Naive thymus-derived CD4-positive, alpha-beta T cell (primary cell): ENCODE measurements at regions not wholly inside any gene's neighbourhood (a gene's known extent, or its start where the extent isn't known, plus 50 kb on each side); places are given as distances from the start of the nearest gene placed in this dataset.

Experiments
- ATAC-seq: fragments of 150-1000 bp; cut with Tn5 transposase; 2 replicates; pipeline ENCODE4 v1.10.0; 2021; ENCODE audit warnings: mild to moderate bottlenecking, moderate library complexity
- CTCF ChIA-PET: fragments of 350-600 bp; sonication (Branson Sonifier 250); formaldehyde crosslinking; loops from one replicate; lab custom pipeline; 2021; ENCODE audit warnings: antibody characterized with exemption; lab: Charles Lee
- POLR2A ChIA-PET: fragments of 350-600 bp; sonication (Branson Sonifier 250); formaldehyde crosslinking; loops from one replicate; lab custom pipeline; 2021; ENCODE audit warnings: antibody characterized with exemption, inconsistent platforms; lab: Charles Lee
- DNase-seq, 9 donors: peaks; one replicate each; pipeline versions ENCODE4 v3.0.0 to v3.0.0-alpha.2; 2020 to 2022; ENCODE audit warnings: mixed read lengths in 1 of 9
- H3K27ac ChIP-seq: one replicate; pipeline ENCODE4 v1.7.0; 2013; ENCODE audit warnings: mild to moderate bottlenecking, low read depth, low read length, moderate library complexity
- H3K27me3 ChIP-seq, 2 donors: one replicate each; pipeline ENCODE4 v1.7.0; 2013; ENCODE audit warnings: low read length in 2 of 2, mild to moderate bottlenecking in 2 of 2, moderate library complexity in 2 of 2; ENCODE audit not compliant: control insufficient read depth in 2 of 2, insufficient read depth in 2 of 2
- H3K36me3 ChIP-seq, 3 experiments: 1 replicate in 2 of 3; 2 replicates in 1 of 3; pipeline ENCODE4 v1.7.0; 2013; ENCODE audit warnings: low read length in 3 of 3, mild to moderate bottlenecking in 3 of 3, moderate library complexity in 1 of 3; ENCODE audit not compliant: insufficient read depth in 3 of 3, control insufficient read depth in 2 of 3
- H3K4me1 ChIP-seq, 2 donors: one replicate each; pipeline ENCODE4 v1.7.0; 2013; ENCODE audit warnings: low read length in 2 of 2, mild to moderate bottlenecking in 2 of 2, moderate library complexity in 1 of 2; ENCODE audit not compliant: control insufficient read depth in 2 of 2, insufficient read depth in 2 of 2
- H3K4me3 ChIP-seq: 2 replicates; pipeline ENCODE4 v1.7.0; 2013; ENCODE audit warnings: mild to moderate bottlenecking, low read length
- H3K9me3 ChIP-seq, 3 experiments: 1 replicate in 2 of 3; 2 replicates in 1 of 3; pipeline ENCODE4 v1.7.0; 2013; ENCODE audit warnings: low read length in 3 of 3; ENCODE audit not compliant: control insufficient read depth in 2 of 3
- H3K27ac Mint-ChIP-seq, 9 donors: one replicate each; pipeline ENCODE4 v1.8.0; 2020 to 2022; ENCODE audit warnings: mixed read lengths in 9 of 9, mild to moderate bottlenecking in 8 of 9, moderate library complexity in 5 of 9, inconsistent platforms in 2 of 9
- H3K27me3 Mint-ChIP-seq, 5 donors: one replicate each; pipeline ENCODE4 v1.8.0; 2021 to 2022; ENCODE audit warnings: mixed read lengths in 5 of 5, mild to moderate bottlenecking in 1 of 5
- H3K36me3 Mint-ChIP-seq, 5 donors: one replicate each; pipeline ENCODE4 v1.8.0; 2020 to 2022; ENCODE audit warnings: mixed read lengths in 5 of 5, mild to moderate bottlenecking in 3 of 5, inconsistent platforms in 1 of 5
- H3K4me1 Mint-ChIP-seq, 7 donors: one replicate each; pipeline ENCODE4 v1.8.0; 2020 to 2022; ENCODE audit warnings: mixed read lengths in 7 of 7, mild to moderate bottlenecking in 3 of 7, inconsistent platforms in 1 of 7
- H3K4me3 Mint-ChIP-seq, 10 donors: one replicate each; pipeline ENCODE4 v1.8.0; 2020 to 2022; ENCODE audit warnings: mild to moderate bottlenecking in 10 of 10, mixed read lengths in 10 of 10, moderate library complexity in 6 of 10, inconsistent platforms in 2 of 10
- H3K9me3 Mint-ChIP-seq, 11 donors: one replicate each; pipeline ENCODE4 v1.8.0; 2020 to 2022; ENCODE audit warnings: mixed read lengths in 11 of 11, mild to moderate bottlenecking in 4 of 11, inconsistent platforms in 1 of 11, moderate library complexity in 1 of 11
- intact Hi-C, 2 donors: fragments of 100-400 bp; cut with micrococcal nuclease; formaldehyde crosslinking; loops; one replicate each; pipeline ENCODE4 v1.15.1; 2023

GRCh38 chr4:28787947-28788346, 1927.3 kb downstream of the STIM2 start:
- Mint-ChIP-seq H3K27me3 (no peaks in the 10 kb centered on the region), H3K9me3 (peaks cover 0 to 14% (median 4%) of the 10 kb centered on the region in 11 donors), H3K4me1 (no peaks in the 10 kb centered on the region), H3K27ac (no peak overlapping the region), H3K36me3 (no peaks in the 10 kb centered on the region), H3K4me3 (no peak overlapping the region)
- intact Hi-C loops: no loop called here
- ChIA-PET CTCF (no interaction called here), POLR2A (no interaction called here)
- no peaks in the 10 kb centered on the region for H3K27me3 ChIP-seq
- ATAC-seq (no peak), DNase-seq (no peak)
- no peak overlapping the region for H3K4me3 ChIP-seq
- no peaks in the 10 kb centered on the region for H3K36me3 ChIP-seq
- peaks cover 0 to 3% (median 0%) of the 10 kb centered on the region in 3 experiments for H3K9me3 ChIP-seq
- H3K27ac ChIP-seq: no peak overlapping the region
- H3K4me1 ChIP-seq: no peaks in the 10 kb centered on the region

GRCh38 chr4:28788929-28789490, 1928.4 kb downstream of the STIM2 start:
- Histone ChIP-seq H3K36me3 (no peaks in the 10 kb centered on the region), H3K9me3 (peaks cover 0 to 3% (median 0%) of the 10 kb centered on the region in 3 experiments), H3K27ac (no peak overlapping the region), H3K4me3 (no peak overlapping the region), H3K4me1 (no peaks in the 10 kb centered on the region), H3K27me3 (no peaks in the 10 kb centered on the region)
- Mint-ChIP-seq H3K4me1 (no peaks in the 10 kb centered on the region), H3K27me3 (no peaks in the 10 kb centered on the region), H3K27ac (no peak overlapping the region), H3K9me3 (peaks cover 0 to 14% (median 5%) of the 10 kb centered on the region in 11 donors), H3K36me3 (no peaks in the 10 kb centered on the region), H3K4me3 (no peak overlapping the region)
- DNase-seq (no peak), ATAC-seq (no peak)
- intact Hi-C loops: no loop called here
- ChIA-PET POLR2A (no interaction called here), CTCF (no interaction called here)

GRCh38 chr4:28792917-28793597, 1927.1 kb upstream of the PCDH7 start:
- H3K27ac Mint-ChIP-seq: no peak overlapping the region
- H3K9me3 Mint-ChIP-seq: peaks cover 0 to 19% (median 7%) of the 10 kb centered on the region in 11 donors
- DNase-seq (no peak), ATAC-seq (no peak)
- H3K4me3 Mint-ChIP-seq: no peak overlapping the region
- Histone ChIP-seq H3K36me3 (no peaks in the 10 kb centered on the region), H3K9me3 (peaks cover 0 to 3% (median 0%) of the 10 kb centered on the region in 3 experiments), H3K27ac (no peak overlapping the region), H3K4me3 (no peak overlapping the region), H3K27me3 (no peaks in the 10 kb centered on the region), H3K4me1 (no peaks in the 10 kb centered on the region)
- no peaks in the 10 kb centered on the region for H3K4me1 Mint-ChIP-seq
- intact Hi-C loops: no loop called here
- no peaks in the 10 kb centered on the region for H3K27me3 Mint-ChIP-seq
- H3K36me3 Mint-ChIP-seq: no peaks in the 10 kb centered on the region
- CTCF ChIA-PET: interaction anchor here (0.6 kb wide), 1 partner anchor 1074 kb away, joined by 4 read pairs; no protein-coding TSS in a partner anchor
- POLR2A ChIA-PET: no interaction called here

GRCh38 chr4:28799696-28800095, 1920.5 kb upstream of the PCDH7 start:
- Mint-ChIP-seq H3K27me3 (no peaks in the 10 kb centered on the region), H3K9me3 (peaks cover 0 to 11% (median 3%) of the 10 kb centered on the region in 11 donors), H3K4me3 (no peak overlapping the region), H3K36me3 (no peaks in the 10 kb centered on the region), H3K27ac (no peak overlapping the region), H3K4me1 (no peaks in the 10 kb centered on the region)
- intact Hi-C loops: no loop called here
- DNase-seq (no peak), ATAC-seq (no peak)
- Histone ChIP-seq H3K9me3 (no peaks in the 10 kb centered on the region), H3K27me3 (no peaks in the 10 kb centered on the region), H3K4me1 (no peaks in the 10 kb centered on the region), H3K4me3 (no peak overlapping the region), H3K36me3 (no peaks in the 10 kb centered on the region), H3K27ac (no peak overlapping the region)
- ChIA-PET CTCF (no interaction called here), POLR2A (no interaction called here)

GRCh38 chr4:28811025-28811424, 1909.1 kb upstream of the PCDH7 start:
- Histone ChIP-seq H3K36me3 (no peaks in the 10 kb centered on the region), H3K4me3 (no peak overlapping the region), H3K27ac (no peak overlapping the region), H3K27me3 (no peaks in the 10 kb centered on the region), H3K9me3 (peaks cover 0 to 13% (median 0%) of the 10 kb centered on the region in 3 experiments), H3K4me1 (no peaks in the 10 kb centered on the region)
- DNase-seq (no peak), ATAC-seq (no peak)
- ChIA-PET POLR2A (no interaction called here), CTCF (no interaction called here)
- no peak overlapping the region for H3K27ac Mint-ChIP-seq
- peaks cover 2 to 41% (median 15%) of the 10 kb centered on the region in 11 donors for H3K9me3 Mint-ChIP-seq
- no peaks in the 10 kb centered on the region for H3K36me3 Mint-ChIP-seq
- no peaks in the 10 kb centered on the region for H3K27me3 Mint-ChIP-seq
- H3K4me3 Mint-ChIP-seq: no peak overlapping the region
- intact Hi-C loops: no loop called here
- no peaks in the 10 kb centered on the region for H3K4me1 Mint-ChIP-seq

- ChIA-PET CTCF (no interaction called here), POLR2A (no interaction called here)
- no peak overlapping the region for H3K4me3 ChIP-seq
- H3K27ac ChIP-seq: no peak overlapping the region
- intact Hi-C loops: no loop called here
- H3K36me3 ChIP-seq: no peaks in the 10 kb centered on the region
- no peak for ATAC-seq
- no peaks in the 10 kb centered on the region for H3K27me3 Mint-ChIP-seq
- H3K27ac Mint-ChIP-seq: no peak overlapping the region
- H3K27me3 ChIP-seq: no peaks in the 10 kb centered on the region
- H3K4me3 Mint-ChIP-seq: no peak overlapping the region
- H3K36me3 Mint-ChIP-seq: no peaks in the 10 kb centered on the region
- no peaks in the 10 kb centered on the region for H3K4me1 ChIP-seq
- H3K9me3 ChIP-seq: no peaks in the 10 kb centered on the region
- peaks cover 1 to 20% (median 7%) of the 10 kb centered on the region in 11 donors for H3K9me3 Mint-ChIP-seq
- no peaks in the 10 kb centered on the region for H3K4me1 Mint-ChIP-seq
- no peak for DNase-seq
Measured at GRCh38 chr4:28822163-28822562, 1898.0 kb upstream of the PCDH7 start.

GRCh38 chr4:28827866-28828265, 1892.3 kb upstream of the PCDH7 start:
- no peak for ATAC-seq
- Mint-ChIP-seq H3K36me3 (no peaks in the 10 kb centered on the region), H3K27me3 (no peaks in the 10 kb centered on the region), H3K27ac (no peak overlapping the region), H3K4me1 (no peaks in the 10 kb centered on the region), H3K9me3 (peaks cover 0 to 24% (median 9%) of the 10 kb centered on the region in 11 donors), H3K4me3 (no peak overlapping the region)
- CTCF ChIA-PET: no interaction called here
- H3K27me3 ChIP-seq: no peaks in the 10 kb centered on the region
- H3K36me3 ChIP-seq: no peaks in the 10 kb centered on the region
- intact Hi-C loops: no loop called here
- no peak overlapping the region for H3K4me3 ChIP-seq
- POLR2A ChIA-PET: no interaction called here
- H3K4me1 ChIP-seq: no peaks in the 10 kb centered on the region
- DNase-seq: no peak
- H3K27ac ChIP-seq: no peak overlapping the region
- H3K9me3 ChIP-seq: no peaks in the 10 kb centered on the region
